DOHH2 (cell line): ENCODE measurements at regions not wholly inside any gene's neighbourhood (a gene's known extent, or its start where the extent isn't known, plus 50 kb on each side); places are given as distances from the start of the nearest gene placed in this dataset.

Experiments used
- CTCF ChIP-seq: fragments of 200-600 bp; sonication (generic); IDR thresholded peaks from one replicate; pipeline ENCODE4 v1.5.1; 2014; ENCODE audit warnings: antibody characterized with exemption, mild to moderate bottlenecking, low read depth, low read length; ENCODE audit not compliant: poor library complexity, severe bottlenecking
- EZH2phosphoT487 ChIP-seq: fragments of 200-600 bp; sonication (generic); IDR thresholded peaks from 2 replicates; pipeline ENCODE4 v1.6.1; 2017; ENCODE audit warnings: borderline replicate concordance, mild to moderate bottlenecking, antibody characterized with exemption, low read length, moderate library complexity, mixed read lengths

GRCh38 chr1:228898582-228898992, 163.3 kb downstream of the RHOU start:
- TF ChIP-seq CTCF (no peak), EZH2phosphoT487 (no peak)
